ENCODE measurements at regions not wholly inside any gene's neighbourhood (a gene's known extent, or its start where the extent isn't known, plus 50 kb on each side); places are given as distances from the start of the nearest gene placed in this dataset.

DNA sequence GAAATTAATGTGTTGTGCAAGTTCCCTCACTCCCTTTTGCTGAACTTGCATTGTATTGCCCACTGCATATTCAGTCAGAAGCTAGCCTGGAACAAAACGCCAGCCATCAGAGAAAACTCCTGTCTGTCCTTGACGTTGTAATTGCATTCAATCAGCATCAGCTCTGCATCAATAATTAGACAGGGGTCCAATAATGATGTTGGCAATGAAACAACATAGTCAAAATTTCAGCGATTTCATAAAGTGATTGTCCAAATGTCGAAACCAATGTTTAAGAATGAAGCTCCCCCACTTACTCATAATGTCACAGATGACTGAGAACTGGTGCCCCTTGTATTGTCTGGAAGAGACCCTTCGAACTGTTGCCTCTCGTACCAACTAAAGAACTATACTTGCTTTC, 504.2 kb upstream of the TENM3 start:
- H2AFZ ChIP-seq (ENCODE audit: insufficient read depth, low read depth, low read length, poor library complexity, severe bottlenecking): no peak overlapping the region
- no peaks in the 10 kb centered on the region for H3K4me1 ChIP-seq (ENCODE audit: control insufficient read depth in 1 of 2, insufficient read depth in 2 of 2, low read length in 2 of 2)
- Mint-ChIP-seq H3K36me3 (no peaks in the 10 kb centered on the region), H3K4me1 (no peaks in the 10 kb centered on the region), H3K9me3 (peaks cover 0 to 10% (median 4%) of the 10 kb centered on the region in 7 donors), H3K4me3 (no peak overlapping the region), H3K27ac (no peak overlapping the region), H3K27me3 (ENCODE audit: low read depth in 3 of 3) (no peaks in the 10 kb centered on the region)
- H4K20me1 ChIP-seq (ENCODE audit: insufficient read depth, low read length): no peaks in the 10 kb centered on the region
- TF ChIP-seq, protein P1, sequence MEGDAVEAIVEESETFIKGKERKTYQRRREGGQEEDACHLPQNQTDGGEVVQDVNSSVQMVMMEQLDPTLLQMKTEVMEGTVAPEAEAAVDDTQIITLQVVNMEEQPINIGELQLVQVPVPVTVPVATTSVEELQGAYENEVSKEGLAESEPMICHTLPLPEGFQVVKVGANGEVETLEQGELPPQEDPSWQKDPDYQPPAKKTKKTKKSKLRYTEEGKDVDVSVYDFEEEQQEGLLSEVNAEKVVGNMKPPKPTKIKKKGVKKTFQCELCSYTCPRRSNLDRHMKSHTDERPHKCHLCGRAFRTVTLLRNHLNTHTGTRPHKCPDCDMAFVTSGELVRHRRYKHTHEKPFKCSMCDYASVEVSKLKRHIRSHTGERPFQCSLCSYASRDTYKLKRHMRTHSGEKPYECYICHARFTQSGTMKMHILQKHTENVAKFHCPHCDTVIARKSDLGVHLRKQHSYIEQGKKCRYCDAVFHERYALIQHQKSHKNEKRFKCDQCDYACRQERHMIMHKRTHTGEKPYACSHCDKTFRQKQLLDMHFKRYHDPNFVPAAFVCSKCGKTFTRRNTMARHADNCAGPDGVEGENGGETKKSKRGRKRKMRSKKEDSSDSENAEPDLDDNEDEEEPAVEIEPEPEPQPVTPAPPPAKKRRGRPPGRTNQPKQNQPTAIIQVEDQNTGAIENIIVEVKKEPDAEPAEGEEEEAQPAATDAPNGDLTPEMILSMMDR (IDR thresholded peaks at IDR 0.05): no peak
- H3K27ac ChIP-seq (ENCODE audit: low read depth in 1 of 2, low read length in 2 of 2): no peak overlapping the region
- 83% methylated on average over 4 of the region's 6 CpGs for WGBS (ENCODE audit: insufficient coverage)
- H3K27me3 ChIP-seq (ENCODE audit: control insufficient read depth in 2 of 2, insufficient read depth in 2 of 2, low read length in 2 of 2): no peaks in the 10 kb centered on the region
- no peak for DNase-seq
- no peak overlapping the region for H3K9ac ChIP-seq (ENCODE audit: insufficient read depth, low read length, poor library complexity, severe bottlenecking)
- H3K4me3 ChIP-seq (replicated peaks in 1 of 3; ENCODE audit: low read depth in 2 of 3, low read length in 3 of 3): no peak overlapping the region
- intact Hi-C loops (cut with micrococcal nuclease): no loop called here
- H3K36me3 ChIP-seq (replicated peaks in 1 of 2; ENCODE audit: control insufficient read depth in 1 of 2, insufficient read depth in 2 of 2, low read length in 2 of 2): no peaks in the 10 kb centered on the region
- no peak overlapping the region for H3K4me2 ChIP-seq (replicated peaks; ENCODE audit: extremely low read depth, low read length, poor library complexity, severe bottlenecking)
- H3K79me2 ChIP-seq (ENCODE audit: insufficient read depth, low read length): no peaks in the 10 kb centered on the region
- peaks cover 0 to 3% of the 10 kb centered on the region in 2 donors for H3K9me3 ChIP-seq (replicated peaks in 1 of 2; ENCODE audit: control insufficient read depth in 1 of 2, insufficient read depth in 1 of 2, low read length in 2 of 2)

DNA sequence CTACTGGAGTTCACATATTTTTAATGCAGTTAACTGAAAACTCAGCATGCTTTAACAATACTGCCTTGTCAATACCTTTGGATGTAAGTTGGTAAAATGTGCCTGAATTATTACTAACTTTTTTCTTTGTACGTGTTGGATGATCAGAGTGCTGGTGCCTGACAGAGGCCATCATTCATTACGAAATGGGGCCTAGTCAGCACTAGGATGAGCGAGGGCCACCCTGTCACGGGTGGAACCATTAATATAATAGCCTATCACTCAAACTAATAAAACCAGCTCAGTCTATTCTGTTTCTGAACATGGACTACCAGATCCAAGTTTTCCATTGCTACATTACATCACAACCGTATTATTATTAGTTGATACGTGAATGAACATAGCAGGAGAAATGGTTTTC, 501.7 kb upstream of the TENM3 start:
- no peak for DNase-seq
- H3K27ac ChIP-seq (ENCODE audit: low read depth in 1 of 2, low read length in 2 of 2): no peak overlapping the region
- no peak overlapping the region for H2AFZ ChIP-seq (ENCODE audit: insufficient read depth, low read depth, low read length, poor library complexity, severe bottlenecking)
- Mint-ChIP-seq H3K27me3 (ENCODE audit: low read depth in 3 of 3) (no peaks in the 10 kb centered on the region), H3K36me3 (no peaks in the 10 kb centered on the region), H3K4me1 (no peaks in the 10 kb centered on the region), H3K9me3 (peaks cover 0 to 10% (median 4%) of the 10 kb centered on the region in 7 donors), H3K4me3 (no peak overlapping the region), H3K27ac (no peak overlapping the region)
- intact Hi-C loops (cut with micrococcal nuclease): no loop called here
- no peaks in the 10 kb centered on the region for H3K4me1 ChIP-seq (ENCODE audit: control insufficient read depth in 1 of 2, insufficient read depth in 2 of 2, low read length in 2 of 2)
- H3K9ac ChIP-seq (ENCODE audit: insufficient read depth, low read length, poor library complexity, severe bottlenecking): no peak overlapping the region
- H3K27me3 ChIP-seq (ENCODE audit: control insufficient read depth in 2 of 2, insufficient read depth in 2 of 2, low read length in 2 of 2): no peaks in the 10 kb centered on the region
- H4K20me1 ChIP-seq (ENCODE audit: insufficient read depth, low read length): no peaks in the 10 kb centered on the region
- H3K36me3 ChIP-seq (replicated peaks in 1 of 2; ENCODE audit: control insufficient read depth in 1 of 2, insufficient read depth in 2 of 2, low read length in 2 of 2): no peaks in the 10 kb centered on the region
- TF ChIP-seq, protein P1 (IDR thresholded peaks at IDR 0.05): no peak
- no peak overlapping the region for H3K4me3 ChIP-seq (replicated peaks in 1 of 3; ENCODE audit: low read depth in 2 of 3, low read length in 3 of 3)
- 80% methylated on average over 1 of the region's 6 CpGs for WGBS (ENCODE audit: insufficient coverage)
- no peaks in the 10 kb centered on the region for H3K79me2 ChIP-seq (ENCODE audit: insufficient read depth, low read length)
- no peak overlapping the region for H3K4me2 ChIP-seq (replicated peaks; ENCODE audit: extremely low read depth, low read length, poor library complexity, severe bottlenecking)
- H3K9me3 ChIP-seq (replicated peaks in 1 of 2; ENCODE audit: control insufficient read depth in 1 of 2, insufficient read depth in 1 of 2, low read length in 2 of 2): peaks cover 3 to 8% of the 10 kb centered on the region in 2 donors

Measured in CD14-positive monocyte (primary cell).